GM18498 (cell line): ENCODE measurements at regions not wholly inside any gene's neighbourhood (a gene's known extent, or its start where the extent isn't known, plus 50 kb on each side); places are given as distances from the start of the nearest gene placed in this dataset.

Experiments used
- ATAC-seq: cut with Tn5 transposase; IDR thresholded peaks from one replicate; pipeline ENCODE4 v1.9.1; 2021; ENCODE audit warnings: mild to moderate bottlenecking, moderate library complexity; ENCODE audit not compliant: unreplicated experiment

GRCh38 chr15:39318231-39318630 lies 262.6 kb upstream of the THBS1 start:
- ATAC-seq = no peak

- ATAC-seq = no peak
These were observed 260.5 kb upstream of the THBS1 start for GRCh38 chr15:39320355-39320754.

GRCh38 chr15:39320886-39321285 lies 260.0 kb upstream of the THBS1 start:
- no peak for ATAC-seq

GRCh38 chr15:39321977-39322376 lies 258.9 kb upstream of the THBS1 start:
- ATAC-seq = no peak

GRCh38 chr15:39323157-39323556 lies 257.7 kb upstream of the THBS1 start:
- ATAC-seq = no peak

- ATAC-seq = no peak
These were observed 257.2 kb upstream of the THBS1 start for GRCh38 chr15:39323706-39324105.

GRCh38 chr15:39326306-39326975 lies 254.4 kb upstream of the THBS1 start:
- ATAC-seq = no peak

- no peak for ATAC-seq
These were observed 253.7 kb upstream of the THBS1 start for GRCh38 chr15:39327005-39327730.

- ATAC-seq = no peak
These were observed 250.8 kb upstream of the THBS1 start for GRCh38 chr15:39330061-39330460.

GRCh38 chr15:39331584-39331983 lies 249.3 kb upstream of the THBS1 start:
- no peak for ATAC-seq

GRCh38 chr15:39332846-39333245 lies 248.0 kb upstream of the THBS1 start:
- no peak for ATAC-seq

GRCh38 chr15:39333393-39333792 lies 247.5 kb upstream of the THBS1 start:
- ATAC-seq = no peak

- no peak for ATAC-seq
These were observed 247.0 kb upstream of the THBS1 start for GRCh38 chr15:39333896-39334295.

- ATAC-seq = no peak
These were observed 244.0 kb upstream of the THBS1 start for GRCh38 chr15:39336926-39337325.

- no peak for ATAC-seq
These were observed 242.6 kb upstream of the THBS1 start for GRCh38 chr15:39338251-39338650.

GRCh38 chr15:39340903-39341645 lies 239.8 kb upstream of the THBS1 start:
- ATAC-seq = no peak

GRCh38 chr15:39344662-39345141 lies 236.2 kb upstream of the THBS1 start:
- no peak for ATAC-seq

- ATAC-seq = no peak
These were observed 235.7 kb upstream of the THBS1 start for GRCh38 chr15:39345176-39345575.

GRCh38 chr15:39347453-39347852 lies 233.4 kb upstream of the THBS1 start:
- no peak for ATAC-seq

- no peak for ATAC-seq
These were observed 230.1 kb upstream of the THBS1 start for GRCh38 chr15:39350785-39351184.

- no peak for ATAC-seq
These were observed 226.7 kb upstream of the THBS1 start for GRCh38 chr15:39354189-39354588.
